Natural killer cell treated with Interleukin-12 subunit alpha and Interleukin-12 subunit beta and Interleukin-15 and Interleukin-18, amount 100 ng/mL, for 72 hours (primary cell): ENCODE measurements at regions not wholly inside any gene's neighbourhood (a gene's known extent, or its start where the extent isn't known, plus 50 kb on each side); places are given as distances from the start of the nearest gene placed in this dataset.
"Not testable (repeated sequence)": the region's sequence is repeated elsewhere in the genome, so short reads cannot be mapped to it uniquely, and the experiment has no call there.

ENCODE experiments used
- ATAC-seq, 2 donors: fragments of 150-1000 bp; cut with Tn5 transposase in 1 of 2; sonication (Bioruptor Pico), chemical (Tn5 transposase) in 1 of 2; 2 replicates each; pipeline ENCODE4 v1.10.0; 2021
- DNase-seq: peaks from one replicate; pipeline ENCODE4 v3.0.0; 2022; ENCODE audit warnings: low spot score
- H3K27ac Mint-ChIP-seq, 2 donors: 1 replicate in 1 of 2; 2 replicates in 1 of 2; pipeline ENCODE4 v1.8.0; 2022; ENCODE audit warnings: mixed read lengths in 2 of 2, mild to moderate bottlenecking in 1 of 2, moderate library complexity in 1 of 2
- H3K27me3 Mint-ChIP-seq, 2 donors: 1 replicate in 1 of 2; 2 replicates in 1 of 2; pipeline ENCODE4 v1.8.0; 2022; ENCODE audit warnings: mixed read lengths in 2 of 2
- H3K36me3 Mint-ChIP-seq: one replicate; pipeline ENCODE4 v1.8.0; 2022; ENCODE audit warnings: mixed read lengths
- H3K4me1 Mint-ChIP-seq, 2 donors: 1 replicate in 1 of 2; 2 replicates in 1 of 2; pipeline ENCODE4 v1.8.0; 2022; ENCODE audit warnings: low read depth in 2 of 2, mixed read lengths in 2 of 2, mild to moderate bottlenecking in 1 of 2
- H3K4me3 Mint-ChIP-seq: one replicate; pipeline ENCODE4 v1.8.0; 2022; ENCODE audit warnings: mixed read lengths
- H3K9me3 Mint-ChIP-seq: 2 replicates; pipeline ENCODE4 v1.8.0; 2022; ENCODE audit warnings: mixed read lengths

- DNase-seq (no peak), ATAC-seq (no peak)
- H3K4me1 Mint-ChIP-seq, result peaks cover 60 to 64% of the 10 kb centered on the region in 2 donors
- H3K9me3 Mint-ChIP-seq, result no peaks in the 10 kb centered on the region
- H3K27me3 Mint-ChIP-seq, result no peaks in the 10 kb centered on the region
- H3K27ac Mint-ChIP-seq, result peak overlapping the region; percentile 98 to 99
- H3K36me3 Mint-ChIP-seq, result no peaks in the 10 kb centered on the region
- H3K4me3 Mint-ChIP-seq, result peak overlapping the region; percentile 34
These were observed 88.9 kb upstream of the RUNX3 start for GRCh38 chr1:25018943-25019336.

GRCh38 chr1:25018110-25018735 is 88.1 kb upstream of the RUNX3 start:
- ATAC-seq (no peak), DNase-seq (no peak)
- H3K36me3 Mint-ChIP-seq, result no peaks in the 10 kb centered on the region
- peaks cover 53 to 57% of the 10 kb centered on the region in 2 donors for H3K4me1 Mint-ChIP-seq
- H3K27ac Mint-ChIP-seq, result peak overlapping the region; percentile 98 to 99
- H3K4me3 Mint-ChIP-seq, result no peak overlapping the region
- no peaks in the 10 kb centered on the region for H3K27me3 Mint-ChIP-seq
- no peaks in the 10 kb centered on the region for H3K9me3 Mint-ChIP-seq

GRCh38 chr1:25017436-25018109 is 87.5 kb upstream of the RUNX3 start:
- no peak for DNase-seq

GRCh38 chr1:25012966-25013962 is 83.2 kb upstream of the RUNX3 start:
- H3K4me3 Mint-ChIP-seq, result no peak overlapping the region
- peaks cover 0 to 3% of the 10 kb centered on the region in 2 donors for H3K27me3 Mint-ChIP-seq
- peaks cover 31 to 37% of the 10 kb centered on the region in 2 donors for H3K4me1 Mint-ChIP-seq
- H3K9me3 Mint-ChIP-seq, result no peaks in the 10 kb centered on the region
- DNase-seq (no peak), ATAC-seq (no peak)
- no peaks in the 10 kb centered on the region for H3K36me3 Mint-ChIP-seq
- peak overlapping the region in 1 of 2 donors; percentile 29 for H3K27ac Mint-ChIP-seq

More at GRCh38 chr1:25017436-25018109, 87.5 kb upstream of the RUNX3 start:
- Mint-ChIP-seq H3K27ac (peak overlapping the region; percentile 98 to 99), H3K4me3 (no peak overlapping the region), H3K4me1 (peaks cover 46 to 50% of the 10 kb centered on the region in 2 donors), H3K27me3 (no peaks in the 10 kb centered on the region), H3K36me3 (no peaks in the 10 kb centered on the region), H3K9me3 (no peaks in the 10 kb centered on the region)
- ATAC-seq, result no peak

- DNase-seq (no peak), ATAC-seq (no peak)
- Mint-ChIP-seq H3K9me3 (no peaks in the 10 kb centered on the region), H3K4me3 (no peak overlapping the region), H3K4me1 (peaks cover 31 to 37% of the 10 kb centered on the region in 2 donors), H3K27me3 (peaks cover 0 to 3% of the 10 kb centered on the region in 2 donors), H3K27ac (peak overlapping the region in 1 of 2 donors; percentile 29), H3K36me3 (no peaks in the 10 kb centered on the region)
These were observed 82.0 kb upstream of the RUNX3 start for GRCh38 chr1:25011943-25012638.

- Mint-ChIP-seq H3K36me3 (no peaks in the 10 kb centered on the region), H3K4me1 (peaks cover 39 to 45% of the 10 kb centered on the region in 2 donors), H3K27me3 (peaks cover 0 to 6% of the 10 kb centered on the region in 2 donors), H3K9me3 (no peaks in the 10 kb centered on the region), H3K4me3 (no peak overlapping the region), H3K27ac (no peak overlapping the region)
- ATAC-seq (no peak), DNase-seq (no peak)
These were observed 81.2 kb upstream of the RUNX3 start for GRCh38 chr1:25011275-25011674.

GRCh38 chr1:25009671-25010262 is 79.7 kb upstream of the RUNX3 start:
- Mint-ChIP-seq H3K27me3 (peaks cover 0 to 10% of the 10 kb centered on the region in 2 donors), H3K4me1 (peaks cover 46 to 47% of the 10 kb centered on the region in 2 donors), H3K36me3 (no peaks in the 10 kb centered on the region), H3K27ac (peak overlapping the region in 1 of 2 donors; percentile 56), H3K9me3 (no peaks in the 10 kb centered on the region), H3K4me3 (no peak overlapping the region)
- ATAC-seq, result peak; percentile 76 to 91
- no peak for DNase-seq

- peaks cover 57 to 58% of the 10 kb centered on the region in 2 donors for H3K4me1 Mint-ChIP-seq
- H3K36me3 Mint-ChIP-seq, result no peaks in the 10 kb centered on the region
- H3K27ac Mint-ChIP-seq, result no peak overlapping the region
- H3K4me3 Mint-ChIP-seq, result no peak overlapping the region
- peaks cover 0 to 10% of the 10 kb centered on the region in 2 donors for H3K27me3 Mint-ChIP-seq
- H3K9me3 Mint-ChIP-seq, result no peaks in the 10 kb centered on the region
- DNase-seq, result no peak
- no peak for ATAC-seq
These were observed 78.1 kb upstream of the RUNX3 start for GRCh38 chr1:25008192-25008485.

- ATAC-seq, DNase-seq, H3K9me3 Mint-ChIP-seq, H3K36me3 Mint-ChIP-seq, H3K4me3 Mint-ChIP-seq, H3K27me3 Mint-ChIP-seq: not testable (repeated sequence)
- Mint-ChIP-seq H3K27ac (peak overlapping the region in 1 of 2 donors; percentile 80), H3K4me1 (peaks cover 62 to 64% of the 10 kb centered on the region in 2 donors)
These were observed 77.5 kb upstream of the RUNX3 start for GRCh38 chr1:25007390-25008191.

GRCh38 chr1:25006770-25007169 is 76.7 kb upstream of the RUNX3 start:
- Mint-ChIP-seq H3K4me3 (no peak overlapping the region), H3K36me3 (no peaks in the 10 kb centered on the region), H3K27ac (peak overlapping the region in 1 of 2 donors; percentile 80), H3K9me3 (no peaks in the 10 kb centered on the region), H3K4me1 (peaks cover 56 to 64% of the 10 kb centered on the region in 2 donors), H3K27me3 (peaks cover 0 to 10% of the 10 kb centered on the region in 2 donors)
- ATAC-seq (no peak), DNase-seq (no peak)

GRCh38 chr1:25004355-25004754 is 74.3 kb upstream of the RUNX3 start:
- H3K36me3 Mint-ChIP-seq, result no peaks in the 10 kb centered on the region
- H3K4me3 Mint-ChIP-seq, result no peak overlapping the region
- peaks cover 64 to 65% of the 10 kb centered on the region in 2 donors for H3K4me1 Mint-ChIP-seq
- peaks cover 0 to 6% of the 10 kb centered on the region in 2 donors for H3K27me3 Mint-ChIP-seq
- DNase-seq (no peak), ATAC-seq (no peak)
- no peaks in the 10 kb centered on the region for H3K9me3 Mint-ChIP-seq
- peak overlapping the region in 1 of 2 donors; percentile 56 for H3K27ac Mint-ChIP-seq

- no peaks in the 10 kb centered on the region for H3K36me3 Mint-ChIP-seq
- ATAC-seq (no peak), DNase-seq (no peak)
- H3K9me3 Mint-ChIP-seq, result no peaks in the 10 kb centered on the region
- no peak overlapping the region for H3K4me3 Mint-ChIP-seq
- peaks cover 0 to 6% of the 10 kb centered on the region in 2 donors for H3K27me3 Mint-ChIP-seq
- H3K27ac Mint-ChIP-seq, result peak overlapping the region; percentile 16 to 64
- peaks cover 63 to 71% of the 10 kb centered on the region in 2 donors for H3K4me1 Mint-ChIP-seq
These were observed 73.5 kb upstream of the RUNX3 start for GRCh38 chr1:25003457-25004190.
